Esophagus (tissue), 2 donors: ENCODE measurements at regions not wholly inside any gene's neighbourhood (a gene's known extent, or its start where the extent isn't known, plus 50 kb on each side); places are given as distances from the start of the nearest gene placed in this dataset.
A peak's percentile ranks its signal among the peaks of the same experiment; 100 is the strongest.
"Not testable (repeated sequence)": the region's sequence is repeated elsewhere in the genome, so short reads cannot be mapped to it uniquely, and the experiment has no call there.

Experiments
- H3K27ac ChIP-seq, 2 donors: one replicate each; pipeline ENCODE4 v1.5.1; 2013; ENCODE audit warnings: low read depth in 2 of 2, mild to moderate bottlenecking in 2 of 2, inconsistent platforms in 1 of 2, low read length in 1 of 2, moderate library complexity in 1 of 2
- H3K27me3 ChIP-seq, 2 donors: one replicate each; pipeline ENCODE4 v1.6.1; 2013; ENCODE audit warnings: low read length in 2 of 2, control low read depth in 1 of 2, mild to moderate bottlenecking in 1 of 2; ENCODE audit not compliant: insufficient read depth in 2 of 2, control insufficient read depth in 1 of 2
- H3K36me3 ChIP-seq, 2 donors: one replicate each; pipeline ENCODE4 v1.6.1; 2013; ENCODE audit warnings: low read length in 1 of 2; ENCODE audit not compliant: control insufficient read depth in 2 of 2, insufficient read depth in 2 of 2
- H3K4me1 ChIP-seq, 2 donors: one replicate each; pipeline ENCODE4 v1.6.1; 2013; ENCODE audit warnings: low read length in 1 of 2; ENCODE audit not compliant: control insufficient read depth in 2 of 2, insufficient read depth in 2 of 2
- H3K4me3 ChIP-seq, 2 donors: one replicate each; pipeline ENCODE4 v1.5.1; 2013; ENCODE audit warnings: low read length in 2 of 2, mild to moderate bottlenecking in 2 of 2, low read depth in 1 of 2, moderate library complexity in 1 of 2
- H3K9me3 ChIP-seq, 2 donors: one replicate each; pipeline ENCODE4 v1.6.1; 2013; ENCODE audit warnings: mild to moderate bottlenecking in 2 of 2, low read depth in 1 of 2, low read length in 1 of 2, moderate library complexity in 1 of 2; ENCODE audit not compliant: control insufficient read depth in 2 of 2, insufficient read depth in 1 of 2
- WGBS, 2 donors: extraction: QIAGEN DNeasy Blood & Tissue Kit; methylation state at CpG; one replicate each; pipeline ENCODE4 v1.1.7; 2013; 5-methylcytosine and 5-hydroxymethylcytosine counted together
- donor health status: healthy with polysubstance abuse.
- donor health status: Bipolar disorder and iron deficiency.

DNA sequence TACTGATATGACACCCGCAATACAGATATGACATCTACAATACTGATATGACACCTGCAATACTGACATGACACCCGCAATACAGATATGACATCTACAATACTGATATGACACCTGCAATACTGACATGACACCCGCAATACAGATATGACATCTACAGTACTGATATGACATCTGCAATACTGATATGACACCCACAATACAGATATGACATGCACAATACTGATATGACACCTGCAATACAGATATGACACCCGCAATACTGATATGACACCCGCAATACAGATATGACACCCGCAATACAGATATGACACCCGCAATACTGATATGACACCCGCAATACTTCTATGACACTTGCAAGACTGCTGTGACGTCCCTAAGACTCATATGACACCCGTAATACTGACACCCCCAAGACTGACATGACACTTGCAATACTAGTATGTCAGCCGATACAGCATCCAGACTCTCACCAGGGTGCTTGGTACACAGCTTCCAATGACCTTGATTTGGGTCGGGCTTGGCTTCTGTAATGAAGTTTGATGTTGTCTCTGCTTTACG is 114.1 kb downstream of the MRPL57 start:
- H3K27me3 ChIP-seq, H3K36me3 ChIP-seq, H3K9me3 ChIP-seq, H3K4me3 ChIP-seq, H3K27ac ChIP-seq, H3K4me1 ChIP-seq: not testable (repeated sequence)
- 80 to 89% methylated on average over 13 of the region's 13 CpGs for WGBS, 2 donors

- Histone ChIP-seq H3K27ac (no peak overlapping the region), H3K27me3 (no peaks in the 10 kb centered on the region), H3K4me3 (no peak overlapping the region), H3K9me3 (no peaks in the 10 kb centered on the region), H3K36me3 (no peaks in the 10 kb centered on the region), H3K4me1 (no peaks in the 10 kb centered on the region)
- 86 to 87% methylated on average over 7 of the region's 7 CpGs for WGBS, 2 donors
These were observed 115.4 kb downstream of the MRPL57 start for GRCh38 chr13:21291840-21292239.

DNA sequence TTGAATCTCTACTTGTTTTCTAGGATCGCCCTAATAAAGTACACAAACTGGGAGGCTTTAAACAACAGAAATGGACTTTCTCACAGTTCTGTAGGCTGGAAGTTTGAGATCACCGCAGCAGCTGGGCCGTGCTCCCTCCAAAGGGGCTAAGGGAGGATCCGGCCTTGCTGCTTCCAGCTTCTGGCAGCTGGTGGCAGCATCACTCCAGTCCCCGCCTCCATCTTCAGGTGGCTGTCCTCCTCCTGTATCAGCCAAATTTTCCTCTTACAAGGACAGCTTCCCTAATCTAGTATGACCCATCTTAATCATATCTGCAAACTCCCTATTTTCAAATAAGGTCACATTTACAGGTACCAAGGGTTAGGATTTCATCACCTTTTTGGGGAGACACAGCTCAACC is 120.5 kb downstream of the MRPL57 start:
- 14 to 16% methylated on average over 5 of the region's 5 CpGs for WGBS, 2 donors
- not testable (repeated sequence) for H3K9me3 ChIP-seq, H3K36me3 ChIP-seq, H3K27me3 ChIP-seq, H3K4me1 ChIP-seq, H3K4me3 ChIP-seq
- peak overlapping the region in 1 of 2 donors; percentile 49 for H3K27ac ChIP-seq

DNA sequence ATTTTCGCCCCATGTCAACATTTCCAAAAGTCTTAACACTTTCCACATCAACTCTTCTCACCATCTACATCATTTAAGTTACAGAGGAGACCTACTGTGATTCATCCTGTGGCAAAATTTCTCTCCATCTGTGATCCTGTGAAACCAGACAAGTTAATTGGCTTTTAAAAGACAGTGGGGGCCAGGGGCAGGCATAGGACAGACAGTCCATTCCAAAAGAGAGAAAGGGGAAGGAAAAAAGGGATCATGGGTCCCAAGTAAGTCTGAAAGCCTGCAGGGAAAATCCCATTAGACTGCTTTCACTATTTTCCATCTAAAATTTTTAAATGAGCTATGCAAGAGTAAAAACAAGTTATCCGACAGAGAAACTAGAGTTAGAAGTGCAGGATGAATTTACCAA is 121.0 kb downstream of the MRPL57 start:
- Histone ChIP-seq H3K4me1 (no peaks in the 10 kb centered on the region), H3K36me3 (no peaks in the 10 kb centered on the region), H3K27me3 (no peaks in the 10 kb centered on the region), H3K9me3 (no peaks in the 10 kb centered on the region), H3K4me3 (no peak overlapping the region), H3K27ac (peak overlapping the region; percentile 49 to 61)
- WGBS, 2 donors = 71 to 72% methylated on average over 2 of the region's 2 CpGs

- Histone ChIP-seq H3K4me3 (peak overlapping the region; percentile 81 to 83), H3K9me3 (no peaks in the 10 kb centered on the region), H3K36me3 (no peaks in the 10 kb centered on the region), H3K27me3 (no peaks in the 10 kb centered on the region), H3K27ac (peak overlapping the region; percentile 71 to 88), H3K4me1 (no peaks in the 10 kb centered on the region)
- WGBS, 2 donors = 0 to 1% methylated on average over 74 of the region's 74 CpGs
These were observed 121.7 kb downstream of the MRPL57 start for GRCh38 chr13:21297914-21298831.

DNA sequence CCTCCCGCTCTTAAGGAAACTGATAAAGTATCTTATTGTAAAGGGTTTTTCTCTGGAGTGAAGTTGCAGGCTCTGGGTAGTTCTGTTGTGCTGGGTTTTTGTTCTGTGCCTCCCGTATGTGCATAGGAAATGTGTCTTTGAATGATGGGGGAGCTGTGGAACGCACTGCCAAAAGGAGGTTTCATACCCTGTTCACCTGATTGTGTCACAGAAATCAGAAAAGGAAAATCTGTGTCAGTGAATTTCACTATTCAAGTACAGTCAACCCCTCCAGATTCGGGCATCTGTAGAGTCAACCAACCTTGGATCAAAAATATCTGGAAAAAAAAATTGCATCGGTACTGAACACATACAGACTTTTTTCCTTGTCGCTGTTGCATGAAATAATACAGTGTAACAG is 127.8 kb downstream of the MRPL57 start:
- no peaks in the 10 kb centered on the region for H3K36me3 ChIP-seq
- H3K4me3 ChIP-seq = no peak overlapping the region

DNA sequence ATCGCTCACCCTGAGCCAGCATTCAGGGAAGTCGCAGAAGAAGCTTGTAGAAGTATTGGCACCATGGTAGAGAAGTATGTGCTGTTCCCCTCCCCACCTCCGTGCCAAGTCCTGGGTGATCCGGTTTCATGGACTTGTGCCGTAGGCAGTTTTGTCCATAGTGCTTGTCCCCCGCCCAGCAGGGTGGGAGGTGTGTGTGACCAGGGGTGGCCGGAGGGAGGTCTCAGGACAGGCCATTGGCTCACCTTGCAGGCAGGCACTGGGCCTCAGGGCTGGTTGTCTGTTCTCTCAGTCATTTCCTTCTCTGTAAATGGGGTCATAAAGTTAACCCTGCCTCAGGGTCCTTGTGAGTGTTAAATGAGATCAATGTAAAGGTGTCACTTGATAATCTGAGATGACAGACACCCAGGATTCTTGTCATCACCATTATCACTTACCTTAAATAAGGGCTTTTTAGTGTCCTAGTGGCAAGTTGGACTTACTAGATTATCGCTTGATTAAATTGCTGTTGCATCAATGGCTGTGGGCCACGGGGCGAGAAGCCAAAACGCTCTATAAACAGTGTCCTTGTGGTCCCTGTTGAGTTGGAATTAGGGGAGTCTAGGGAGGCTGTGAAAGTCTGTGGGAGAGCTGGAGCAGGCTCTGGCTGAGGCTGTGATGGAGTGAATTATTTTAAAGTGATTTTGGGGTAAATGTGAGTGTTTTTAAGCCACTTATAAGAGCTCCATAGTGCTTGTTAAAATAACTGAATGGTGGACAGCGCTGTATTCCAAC is 130.0 kb downstream of the MRPL57 start:
- H3K4me1 ChIP-seq, H3K9me3 ChIP-seq: not testable (repeated sequence)
- 85 to 93% methylated on average over 12 of the region's 12 CpGs for WGBS, 2 donors

More for the DNA sequence above, 127.8 kb downstream of the MRPL57 start:
- Histone ChIP-seq H3K4me1 (no peaks in the 10 kb centered on the region), H3K27ac (no peak overlapping the region), H3K27me3 (no peaks in the 10 kb centered on the region), H3K9me3 (no peaks in the 10 kb centered on the region)
- 91 to 95% methylated on average over 6 of the region's 6 CpGs for WGBS, 2 donors

DNA sequence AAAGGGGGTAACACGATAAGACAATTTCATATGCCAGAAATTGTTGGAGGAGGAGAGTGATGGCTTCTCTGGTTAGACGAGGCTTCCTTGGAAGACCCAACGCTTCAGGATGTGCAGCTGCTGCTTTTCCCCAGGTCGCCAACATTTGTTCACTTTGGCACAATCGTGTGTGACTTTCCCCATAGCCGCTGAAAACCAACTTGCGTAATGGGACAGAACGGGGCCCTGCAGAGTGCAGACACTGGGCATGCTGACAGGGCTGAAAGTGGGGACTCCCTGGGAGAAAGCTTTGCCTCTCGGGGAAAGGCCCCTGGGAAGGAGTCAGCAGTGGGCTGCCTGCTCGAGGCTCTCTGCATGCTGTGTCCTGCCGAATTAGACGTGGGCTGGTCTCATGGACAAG is 130.7 kb downstream of the MRPL57 start:
- 91 to 95% methylated on average over 8 to 11 of the region's 12 CpGs for WGBS, 2 donors
- not testable (repeated sequence) for H3K27me3 ChIP-seq, H3K36me3 ChIP-seq, H3K4me3 ChIP-seq, H3K4me1 ChIP-seq, H3K9me3 ChIP-seq, H3K27ac ChIP-seq

More for the DNA sequence above, 130.0 kb downstream of the MRPL57 start:
- not testable (repeated sequence) for H3K27ac ChIP-seq, H3K27me3 ChIP-seq, H3K4me3 ChIP-seq, H3K36me3 ChIP-seq

DNA sequence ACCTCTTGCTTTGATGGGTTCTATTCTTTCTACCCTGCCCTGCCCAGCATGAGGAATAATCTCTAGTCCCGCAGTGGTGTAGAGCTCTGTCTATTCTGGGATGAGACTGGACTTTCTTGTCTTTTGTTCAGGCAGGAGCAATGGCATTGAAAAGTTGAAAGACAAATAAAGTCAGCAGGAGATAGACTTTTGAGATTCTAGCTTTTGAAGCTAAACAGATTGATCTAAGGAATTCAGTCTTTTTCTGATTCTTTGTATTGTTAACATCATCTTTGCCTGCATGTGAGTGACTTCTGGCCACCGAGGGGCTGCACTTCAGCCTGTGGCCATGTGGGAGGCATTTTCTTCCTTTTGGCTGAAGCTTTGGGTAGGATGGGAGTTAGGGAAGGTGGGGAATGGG is 132.4 kb downstream of the MRPL57 start:
- H3K4me3 ChIP-seq = no peak overlapping the region
- no peaks in the 10 kb centered on the region for H3K9me3 ChIP-seq
- H3K27me3 ChIP-seq = no peaks in the 10 kb centered on the region
- no peaks in the 10 kb centered on the region for H3K4me1 ChIP-seq
- H3K36me3 ChIP-seq = no peaks in the 10 kb centered on the region
- WGBS, 2 donors = 74 to 81% methylated on average over 2 of the region's 2 CpGs
- H3K27ac ChIP-seq = no peak overlapping the region
